H1 (cell line): ENCODE measurements at regions not wholly inside any gene's neighbourhood (a gene's known extent, or its start where the extent isn't known, plus 50 kb on each side); places are given as distances from the start of the nearest gene placed in this dataset.

Experiments used
- CTCF ChIA-PET: fragments of 300-600 bp; sonication (Branson Sonifier 250); formaldehyde crosslinking; loops from one replicate; lab custom pipeline; 2021; ENCODE audit not compliant: partially characterized antibody; lab: Charles Lee
- POLR2A ChIA-PET: fragments of 300-600 bp; sonication (Branson Sonifier 250); formaldehyde crosslinking; loops from one replicate; lab custom pipeline; 2021; ENCODE audit warnings: inconsistent platforms; ENCODE audit not compliant: partially characterized antibody; lab: Charles Lee
- DNase-seq, 2 experiments: peaks; one replicate each; pipeline versions ENCODE4 v3.0.0 to v3.0.0-alpha.2; 2010 to 2022; ENCODE audit warnings: low spot score in 2 of 2, low read depth in 1 of 2, mixed read lengths in 1 of 2
- FAIRE-seq: peaks from 2 replicates; lab custom pipeline; 2011; peaks lifted over from hg19 to GRCh38; lab: Jason Lieb, UNC
- H2AFZ ChIP-seq: 2 replicates; pipeline ENCODE4 v1.8.1; 2012; ENCODE audit warnings: low read length, inconsistent platforms
- H2AK5ac ChIP-seq: 2 replicates; pipeline ENCODE4 v1.6.1; 2013; ENCODE audit warnings: low read depth, low read length
- H2BK120ac ChIP-seq: replicated peaks from 2 replicates; pipeline ENCODE3; 2013; ENCODE audit warnings: low read depth, low read length, inconsistent platforms
- H2BK12ac ChIP-seq: 2 replicates; pipeline ENCODE4 v1.6.1; 2013; ENCODE audit warnings: low read depth, low read length
- H2BK15ac ChIP-seq: 2 replicates; pipeline ENCODE4 v1.6.1; 2013; ENCODE audit warnings: low read length
- H2BK20ac ChIP-seq: 2 replicates; pipeline ENCODE4 v1.6.1; 2013; ENCODE audit warnings: low read length
- H2BK5ac ChIP-seq: 2 replicates; pipeline ENCODE4 v1.6.1; 2013; ENCODE audit warnings: low read depth, low read length
- H3K14ac ChIP-seq: 2 replicates; pipeline ENCODE4 v1.6.1; 2013; ENCODE audit warnings: inconsistent platforms; ENCODE audit not compliant: insufficient read length
- H3K18ac ChIP-seq: 2 replicates; pipeline ENCODE4 v1.6.1; 2013; ENCODE audit warnings: low read length; ENCODE audit errors: extremely low read depth
- H3K23ac ChIP-seq: 2 replicates; pipeline ENCODE4 v1.6.1; 2013; ENCODE audit warnings: inconsistent platforms; ENCODE audit not compliant: insufficient read length
- H3K23me2 ChIP-seq: 2 replicates; pipeline ENCODE4 v1.6.1; 2013; ENCODE audit warnings: low read depth, low read length
- H3K27ac ChIP-seq: 2 replicates; pipeline ENCODE4 v1.6.1; 2011; ENCODE audit warnings: low read depth, low read length, inconsistent platforms
- H3K27me3 ChIP-seq, 4 experiments: replicated peaks in 1 of 4; 1 replicate in 1 of 4; 2 replicates in 3 of 4; pipeline versions ENCODE4 v1.6.1 to v1.8.1; 2011 to 2013; ENCODE audit warnings: low read length in 3 of 4, mild to moderate bottlenecking in 3 of 4, inconsistent platforms in 2 of 4, mixed read lengths in 2 of 4, moderate library complexity in 1 of 4; ENCODE audit not compliant: control insufficient read depth in 3 of 4, insufficient read depth in 3 of 4; ENCODE audit errors: extremely low read depth in 1 of 4
- H3K36me3 ChIP-seq, 4 experiments: 2 replicates each; pipeline versions ENCODE4 v1.6.1 to v1.8.1; 2011 to 2013; ENCODE audit warnings: mild to moderate bottlenecking in 4 of 4, low read length in 3 of 4, moderate library complexity in 2 of 4, control low read depth in 1 of 4, inconsistent platforms in 1 of 4; ENCODE audit not compliant: insufficient read depth in 4 of 4, control insufficient read depth in 2 of 4
- H3K4ac ChIP-seq: replicated peaks from 2 replicates; pipeline ENCODE3; 2013; ENCODE audit warnings: low read length, low read depth, mixed read lengths, inconsistent platforms; ENCODE audit not compliant: insufficient read length
- H3K4me1 ChIP-seq, 4 experiments: replicated peaks in 1 of 4; 1 replicate in 1 of 4; 2 replicates in 3 of 4; pipeline versions ENCODE4 v1.6.1 to v1.8.1; 2011 to 2013; ENCODE audit warnings: low read length in 3 of 4, inconsistent platforms in 2 of 4, mixed read lengths in 1 of 4; ENCODE audit not compliant: insufficient read depth in 4 of 4, control insufficient read depth in 3 of 4
- H3K4me2 ChIP-seq, 2 experiments: 2 replicates each; pipeline versions ENCODE4 v1.6.1 to v1.8.1; 2011 to 2013; ENCODE audit warnings: low read depth in 2 of 2, low read length in 2 of 2, control low read depth in 1 of 2, inconsistent platforms in 1 of 2, mild to moderate bottlenecking in 1 of 2; ENCODE audit not compliant: insufficient read depth in 1 of 2
- H3K4me3 ChIP-seq, 4 experiments: fragments of 200-600, 300-600 bp in 1 of 4; sonication (generic), shearing (Covaris generic), sonication (Bioruptor Twin) in 1 of 4; 2 replicates each; pipeline versions ENCODE4 v1.5.1 to v1.8.1; 2011 to 2016; ENCODE audit warnings: low read length in 4 of 4, low read depth in 3 of 4, control low read depth in 2 of 4, inconsistent platforms in 2 of 4, mild to moderate bottlenecking in 2 of 4, mixed read lengths in 1 of 4, moderate library complexity in 1 of 4; ENCODE audit not compliant: insufficient read depth in 2 of 4; ENCODE audit errors: extremely low read depth in 1 of 4
- H3K56ac ChIP-seq: replicated peaks from 2 replicates; pipeline ENCODE3; 2013; ENCODE audit warnings: low read depth, mild to moderate bottlenecking, mixed read lengths, low read length, inconsistent platforms; ENCODE audit not compliant: insufficient read length
- H3K79me1 ChIP-seq: 2 replicates; pipeline ENCODE4 v1.6.1; 2013; ENCODE audit warnings: low read depth, low read length, control low read depth
- H3K79me2 ChIP-seq, 2 experiments: 2 replicates each; pipeline versions ENCODE4 v1.6.1 to v1.8.1; 2012 to 2013; ENCODE audit warnings: low read length in 2 of 2, mild to moderate bottlenecking in 2 of 2, inconsistent platforms in 1 of 2; ENCODE audit not compliant: insufficient read depth in 2 of 2, control insufficient read depth in 1 of 2
- H3K9ac ChIP-seq, 4 experiments: replicated peaks in 1 of 4; 1 replicate in 1 of 4; 2 replicates in 3 of 4; pipeline versions ENCODE4 v1.6.1 to v1.8.1; 2011 to 2013; ENCODE audit warnings: low read depth in 3 of 4, low read length in 3 of 4, control low read depth in 2 of 4, mild to moderate bottlenecking in 2 of 4, moderate library complexity in 2 of 4, inconsistent platforms in 1 of 4; ENCODE audit errors: extremely low read depth in 1 of 4
- H3K9me3 ChIP-seq, 2 experiments: 2 replicates each; pipeline versions ENCODE4 v1.6.1 to v1.8.1; 2012 to 2013; ENCODE audit warnings: mild to moderate bottlenecking in 2 of 2, moderate library complexity in 2 of 2, control low read depth in 1 of 2, inconsistent platforms in 1 of 2, low read depth in 1 of 2, low read length in 1 of 2, mixed read lengths in 1 of 2; ENCODE audit not compliant: insufficient read depth in 2 of 2
- H4K20me1 ChIP-seq, 2 experiments: replicated peaks in 1 of 2; 2 replicates each; pipeline versions ENCODE3 to v1.8.1; 2011 to 2013; ENCODE audit warnings: inconsistent platforms in 2 of 2, low read length in 2 of 2, mild to moderate bottlenecking in 1 of 2; ENCODE audit not compliant: insufficient read depth in 2 of 2, control insufficient read depth in 1 of 2
- H4K5ac ChIP-seq: 2 replicates; pipeline ENCODE4 v1.6.1; 2013; ENCODE audit warnings: low read length, low read depth, mixed read lengths, inconsistent platforms; ENCODE audit not compliant: insufficient read length
- H4K8ac ChIP-seq: 2 replicates; pipeline ENCODE4 v1.8.0; 2013; ENCODE audit warnings: mild to moderate bottlenecking, moderate library complexity, low read length, inconsistent platforms; ENCODE audit not compliant: insufficient read depth; ENCODE audit errors: extremely low read depth
- H4K91ac ChIP-seq: replicated peaks from 2 replicates; pipeline ENCODE3; 2013; ENCODE audit warnings: low read length, mixed read lengths, inconsistent platforms; ENCODE audit not compliant: insufficient read length
- BRCA1 ChIP-seq: IDR thresholded peaks from 2 replicates; pipeline ENCODE4 v1.6.1; 2012; ENCODE audit warnings: low read depth, low read length, improper control_type of control experiment
- FOSL1 ChIP-seq: IDR thresholded peaks from 2 replicates; pipeline ENCODE4 v1.6.1; 2011; ENCODE audit warnings: mild to moderate bottlenecking, low read depth, low read length, moderate library complexity; ENCODE audit not compliant: insufficient read depth
- KDM4A ChIP-seq: IDR thresholded peaks from one replicate; pipeline ENCODE4 v1.7.1; 2012; ENCODE audit warnings: low read depth, mild to moderate bottlenecking, moderate library complexity, low read length, inconsistent platforms; ENCODE audit not compliant: severe bottlenecking
- SP1 ChIP-seq: IDR thresholded peaks from 2 replicates; pipeline ENCODE4 v1.6.1; 2011; ENCODE audit warnings: low read depth, low read length
- TAF7 ChIP-seq: optimal IDR thresholded peaks from 2 replicates; pipeline ENCODE3; 2011; ENCODE audit warnings: low read depth, mild to moderate bottlenecking, inconsistent platforms, low read length, moderate library complexity, borderline replicate concordance
- USF2 ChIP-seq: IDR thresholded peaks from 2 replicates; pipeline ENCODE4 v1.6.1; 2011; ENCODE audit warnings: low read length, improper control_type of control experiment
- WGBS, 2 experiments: shearing (Covaris generic) in 1 of 2; methylation state at CpG; one replicate each; pipeline versions ENCODE4 v1.1.6 to v1.1.7; 2013 to 2015; ENCODE audit warnings: low lambda C conversion rate in 2 of 2, mixed read lengths in 2 of 2, inconsistent platforms in 1 of 2, low coverage in 1 of 2, missing lambda C conversion rate in 1 of 2; ENCODE audit not compliant: insufficient replicate concordance in 2 of 2, insufficient coverage in 1 of 2, insufficient read length in 1 of 2; ENCODE audit errors: extremely low coverage in 1 of 2, missing lambda C conversion rate in 1 of 2; 5-methylcytosine and 5-hydroxymethylcytosine counted together

- Histone ChIP-seq H3K4ac (no peak overlapping the region), H3K4me1 (no peaks in the 10 kb centered on the region), H4K91ac (no peak overlapping the region), H3K4me2 (no peak overlapping the region), H3K9me3 (no peaks in the 10 kb centered on the region), H2BK20ac (no peak overlapping the region), H4K5ac (no peak overlapping the region), H2BK5ac (no peak overlapping the region), H3K9ac (no peak overlapping the region), H3K56ac (no peak overlapping the region), H4K20me1 (no peaks in the 10 kb centered on the region), H2BK15ac (no peak overlapping the region), H3K18ac (no peak overlapping the region), H3K79me1 (no peaks in the 10 kb centered on the region), H3K36me3 (no peaks in the 10 kb centered on the region), H3K4me3 (no peak overlapping the region)
- POLR2A ChIA-PET = no interaction called here
- no peak for FAIRE-seq
- TF ChIP-seq USF2 (no peak), FOSL1 (no peak), BRCA1 (no peak), TAF7 (no peak), SP1 (no peak), KDM4A (no peak)
- TF ChIP-seq, all 59 proteins: peak for 0
- no peak for DNase-seq
- peak overlapping the region; percentile 58; the same call in 1 of the 2 replicates for H2AFZ ChIP-seq
- CTCF ChIA-PET = interaction anchor here (0.8 kb wide), 1 partner anchor 307 kb away, joined by 3 read pairs; no protein-coding TSS in a partner anchor
- H2AK5ac ChIP-seq = no peak overlapping the region
- no peak overlapping the region for H3K14ac ChIP-seq
- H3K79me2 ChIP-seq = no peaks in the 10 kb centered on the region
- H3K23me2 ChIP-seq = no peaks in the 10 kb centered on the region
- no peak overlapping the region for H2BK12ac ChIP-seq
- no peaks in the 10 kb centered on the region for H3K27me3 ChIP-seq
- no peak overlapping the region for H3K23ac ChIP-seq
- 96% methylated on average over 7 of the region's 9 CpGs; no CpG with 5 or more reads in 1 of the 2 experiments for WGBS, 2 experiments
- H3K27ac ChIP-seq = no peak overlapping the region
- peak overlapping the region; percentile 77; the same call in 1 of the 2 replicates for H4K8ac ChIP-seq
- no peak overlapping the region for H2BK120ac ChIP-seq
Measured at GRCh38 chr14:83607682-83608081, 1922.3 kb upstream of the FLRT2 start.
